Ascending aorta (tissue), 2 donors: ENCODE measurements at regions not wholly inside any gene's neighbourhood (a gene's known extent, or its start where the extent isn't known, plus 50 kb on each side); places are given as distances from the start of the nearest gene placed in this dataset.

ENCODE experiments used
- DNase-seq, 2 donors: peaks; one replicate each; pipeline ENCODE4 v3.0.0-alpha.2; 2019; ENCODE audit warnings: low spot score in 2 of 2
- H3K27ac ChIP-seq, 2 donors: fragments of 200-600 bp; sonication (generic); one replicate each; pipeline ENCODE4 v1.5.1; 2016 to 2017; ENCODE audit warnings: mild to moderate bottlenecking in 1 of 2
- H3K27me3 ChIP-seq: fragments of 200-600 bp; sonication (generic); one replicate; pipeline ENCODE4 v1.5.1; 2017
- H3K36me3 ChIP-seq, 2 donors: fragments of 200-600 bp; sonication (generic); one replicate each; pipeline ENCODE4 v1.5.1; 2016
- H3K4me1 ChIP-seq, 2 donors: fragments of 200-600 bp; sonication (generic); one replicate each; pipeline ENCODE4 v1.5.1; 2016 to 2017; ENCODE audit warnings: mild to moderate bottlenecking in 1 of 2
- H3K4me3 ChIP-seq, 2 donors: fragments of 200-600 bp; sonication (generic); one replicate each; pipeline ENCODE4 v1.5.1; 2016 to 2017; ENCODE audit warnings: mild to moderate bottlenecking in 1 of 2
- H3K9me3 ChIP-seq, 2 donors: fragments of 200-600 bp; sonication (generic); one replicate each; pipeline ENCODE4 v1.5.1; 2016
- CTCF ChIP-seq, 3 experiments: fragments of 200-600 bp in 2 of 3; fragments of 450-650 bp in 1 of 3; sonication (generic) in 2 of 3; IDR thresholded peaks; one replicate each; pipeline ENCODE4 v1.5.1; 2016 to 2019; ENCODE audit warnings: antibody characterized with exemption in 3 of 3, mild to moderate bottlenecking in 1 of 3, moderate library complexity in 1 of 3
- intact Hi-C: fragments of 100-400 bp; cut with DNase I; formaldehyde crosslinking; loops from one replicate; pipeline ENCODE4 v1.15.1; 2023

DNA sequence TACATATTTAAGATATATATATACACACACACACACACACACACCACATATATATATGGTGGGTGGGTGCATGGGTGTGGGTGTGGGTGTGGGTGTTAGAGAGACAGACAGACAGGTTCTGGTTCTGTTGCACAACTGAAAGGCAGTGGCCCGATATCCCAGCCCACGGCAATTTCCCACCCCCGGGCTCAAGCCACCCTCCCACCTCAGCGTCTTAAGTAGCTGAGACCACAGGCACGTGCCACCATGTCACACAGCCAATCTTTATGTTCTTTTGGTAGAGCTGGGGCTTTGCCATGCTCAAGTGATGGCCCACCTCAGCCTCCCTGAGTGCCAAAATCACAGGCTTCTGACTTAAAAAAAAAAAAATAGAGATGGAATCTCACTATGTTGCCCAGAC lies 417.8 kb upstream of the FOXG1 start:
- Histone ChIP-seq H3K9me3 (no peaks in the 10 kb centered on the region), H3K4me3 (no peak overlapping the region), H3K36me3 (no peaks in the 10 kb centered on the region), H3K27me3 (no peaks in the 10 kb centered on the region), H3K27ac (no peak overlapping the region), H3K4me1 (no peaks in the 10 kb centered on the region)
- TF ChIP-seq CTCF (IDR thresholded peaks at IDR 0.05): no peak
- no peak for DNase-seq
- intact Hi-C loops: no loop called here

GRCh38 chr14:28356819-28357218 lies 409.8 kb upstream of the FOXG1 start:
- Histone ChIP-seq H3K27ac (no peak overlapping the region), H3K27me3 (no peaks in the 10 kb centered on the region), H3K4me1 (no peaks in the 10 kb centered on the region), H3K36me3 (no peaks in the 10 kb centered on the region), H3K9me3 (peaks cover 0 to 5% of the 10 kb centered on the region in 2 donors), H3K4me3 (no peak overlapping the region)
- intact Hi-C loops: no loop called here
- no peak for TF ChIP-seq CTCF (IDR thresholded peaks at IDR 0.05)
- no peak for DNase-seq

GRCh38 chr14:28361486-28361885 lies 405.1 kb upstream of the FOXG1 start:
- no peak for DNase-seq
- Histone ChIP-seq H3K4me3 (no peak overlapping the region), H3K9me3 (peaks cover 0 to 5% of the 10 kb centered on the region in 2 donors), H3K27me3 (no peaks in the 10 kb centered on the region), H3K36me3 (no peaks in the 10 kb centered on the region), H3K4me1 (no peaks in the 10 kb centered on the region), H3K27ac (no peak overlapping the region)
- TF ChIP-seq CTCF (IDR thresholded peaks at IDR 0.05): no peak
- intact Hi-C loops: no loop called here

GRCh38 chr14:28365510-28365909 lies 401.1 kb upstream of the FOXG1 start:
- Histone ChIP-seq H3K36me3 (no peaks in the 10 kb centered on the region), H3K4me1 (no peaks in the 10 kb centered on the region), H3K9me3 (peaks cover 0 to 5% of the 10 kb centered on the region in 2 donors), H3K4me3 (no peak overlapping the region), H3K27me3 (no peaks in the 10 kb centered on the region), H3K27ac (no peak overlapping the region)
- intact Hi-C loops: no loop called here
- no peak for TF ChIP-seq CTCF (IDR thresholded peaks at IDR 0.05)
- DNase-seq: no peak

GRCh38 chr14:28373721-28374120 lies 392.9 kb upstream of the FOXG1 start:
- Histone ChIP-seq H3K9me3 (no peaks in the 10 kb centered on the region), H3K27me3 (no peaks in the 10 kb centered on the region), H3K4me1 (no peaks in the 10 kb centered on the region), H3K4me3 (no peak overlapping the region), H3K27ac (no peak overlapping the region), H3K36me3 (no peaks in the 10 kb centered on the region)
- no peak for TF ChIP-seq CTCF (IDR thresholded peaks at IDR 0.05)
- intact Hi-C loops: no loop called here
- DNase-seq: no peak

- no peak for DNase-seq
Measured at GRCh38 chr14:28375295-28375694, 391.3 kb upstream of the FOXG1 start.

More at GRCh38 chr14:28375295-28375694, 391.3 kb upstream of the FOXG1 start:
- H3K36me3 ChIP-seq: no peaks in the 10 kb centered on the region
- H3K4me3 ChIP-seq: no peak overlapping the region
- H3K9me3 ChIP-seq: no peaks in the 10 kb centered on the region
- no peak for TF ChIP-seq CTCF (IDR thresholded peaks at IDR 0.05)
- H3K27me3 ChIP-seq: no peaks in the 10 kb centered on the region
- no peaks in the 10 kb centered on the region for H3K4me1 ChIP-seq
- no peak overlapping the region for H3K27ac ChIP-seq
- intact Hi-C loops: no loop called here
